ENCODE measurements at regions not wholly inside any gene's neighbourhood (a gene's known extent, or its start where the extent isn't known, plus 50 kb on each side); places are given as distances from the start of the nearest gene placed in this dataset.

GRCh38 chr13:53537586-53537985, 509.0 kb downstream of the OLFM4 start:
- TF ChIP-seq CTCF (IDR thresholded peaks at IDR 0.05; ENCODE audit: poor library complexity), result no peak
- TF ChIP-seq EZH2 (IDR thresholded peaks at IDR 0.05; ENCODE audit: borderline replicate concordance), result no peak
